Activated CD4-positive, alpha-beta T cell treated with anti-CD3 and anti-CD28 coated beads for 36 hours (primary cell): ENCODE measurements at regions not wholly inside any gene's neighbourhood (a gene's known extent, or its start where the extent isn't known, plus 50 kb on each side); places are given as distances from the start of the nearest gene placed in this dataset.

Source experiments
- ATAC-seq: fragments of 200-7000 bp; cut with Tn5 transposase; one replicate; pipeline ENCODE4 v1.10.0; 2021; ENCODE audit warnings: mild to moderate bottlenecking, moderate library complexity
- CTCF ChIA-PET: fragments of 350-600 bp; sonication (Branson Sonifier 250); formaldehyde crosslinking; loops from one replicate; lab custom pipeline; 2021; ENCODE audit warnings: antibody characterized with exemption; lab: Charles Lee
- POLR2A ChIA-PET: fragments of 350-600 bp; sonication (Branson Sonifier 250); formaldehyde crosslinking; loops from one replicate; lab custom pipeline; 2021; ENCODE audit warnings: antibody characterized with exemption, inconsistent platforms; lab: Charles Lee
- DNase-seq: peaks from one replicate; pipeline ENCODE4 v3.0.0-alpha.2; 2020
- H3K27ac Mint-ChIP-seq: one replicate; pipeline ENCODE4 v1.8.0; 2021; ENCODE audit warnings: mixed read lengths
- H3K27me3 Mint-ChIP-seq: one replicate; pipeline ENCODE4 v1.8.0; 2021; ENCODE audit warnings: mixed read lengths
- H3K36me3 Mint-ChIP-seq: one replicate; pipeline ENCODE4 v1.8.0; 2021; ENCODE audit warnings: low read depth, mixed read lengths
- H3K4me1 Mint-ChIP-seq: one replicate; pipeline ENCODE4 v1.8.0; 2021; ENCODE audit warnings: mixed read lengths
- H3K4me3 Mint-ChIP-seq: one replicate; pipeline ENCODE4 v1.8.0; 2021; ENCODE audit warnings: mild to moderate bottlenecking, moderate library complexity, mixed read lengths
- H3K9me3 Mint-ChIP-seq: one replicate; pipeline ENCODE4 v1.8.0; 2021; ENCODE audit warnings: low read depth, mixed read lengths
- intact Hi-C, 2 experiments: fragments of 100-400 bp; cut with DNase I in 1 of 2; cut with micrococcal nuclease in 1 of 2; formaldehyde crosslinking; loops; one replicate each; pipeline versions ENCODE4 v1.14.2 to v1.15.1; 2022 to 2024; cut with DNase I, micrococcal nuclease

GRCh38 chr1:30044656-30045144 lies 678.7 kb downstream of the MATN1 start:
- Mint-ChIP-seq H3K9me3 (peaks cover 2% of the 10 kb centered on the region), H3K36me3 (no peaks in the 10 kb centered on the region), H3K27me3 (no peaks in the 10 kb centered on the region), H3K4me3 (no peak overlapping the region), H3K4me1 (no peaks in the 10 kb centered on the region), H3K27ac (no peak overlapping the region)
- intact Hi-C loops = no loop called here
- DNase-seq (no peak), ATAC-seq (no peak)
- ChIA-PET CTCF (no interaction called here), POLR2A (no interaction called here)

DNA sequence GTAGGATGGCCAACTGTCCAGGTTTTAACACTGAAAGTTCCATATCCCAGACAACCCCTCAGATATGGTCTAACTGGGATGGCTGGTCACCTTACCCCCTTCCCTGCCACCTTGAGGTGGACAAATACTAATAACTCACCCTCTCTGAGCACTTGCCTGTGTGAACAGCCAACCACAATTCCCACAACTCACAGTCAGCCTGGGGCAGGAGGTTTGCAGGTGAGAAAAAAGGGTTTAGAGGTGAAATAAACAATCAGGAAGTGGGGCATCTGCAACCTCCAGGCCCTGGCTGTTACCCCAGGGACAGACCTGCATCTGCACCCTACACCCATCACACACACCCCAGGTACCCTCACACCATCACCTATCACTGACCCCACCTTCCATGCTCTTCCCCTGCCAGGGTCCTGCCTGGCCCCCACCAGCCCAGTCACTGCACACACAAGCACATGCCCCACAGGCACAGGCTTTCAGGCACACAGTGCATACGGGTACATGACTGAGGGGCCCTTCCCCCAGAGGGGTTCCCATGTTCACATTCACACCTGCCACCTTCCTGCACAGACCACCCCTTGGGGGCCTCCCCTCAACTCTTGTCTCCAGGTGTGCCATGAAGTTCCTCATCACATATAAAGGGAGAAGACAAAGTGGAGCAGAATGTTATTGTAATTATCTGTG lies 679.5 kb downstream of the MATN1 start:
- Mint-ChIP-seq H3K9me3 (peaks cover 2% of the 10 kb centered on the region), H3K27ac (no peak overlapping the region), H3K4me3 (no peak overlapping the region), H3K4me1 (no peaks in the 10 kb centered on the region), H3K36me3 (no peaks in the 10 kb centered on the region), H3K27me3 (no peaks in the 10 kb centered on the region)
- POLR2A ChIA-PET = no interaction called here
- DNase-seq (no peak), ATAC-seq (no peak)
- CTCF ChIA-PET = no interaction called here
- intact Hi-C loops = no loop called here

DNA sequence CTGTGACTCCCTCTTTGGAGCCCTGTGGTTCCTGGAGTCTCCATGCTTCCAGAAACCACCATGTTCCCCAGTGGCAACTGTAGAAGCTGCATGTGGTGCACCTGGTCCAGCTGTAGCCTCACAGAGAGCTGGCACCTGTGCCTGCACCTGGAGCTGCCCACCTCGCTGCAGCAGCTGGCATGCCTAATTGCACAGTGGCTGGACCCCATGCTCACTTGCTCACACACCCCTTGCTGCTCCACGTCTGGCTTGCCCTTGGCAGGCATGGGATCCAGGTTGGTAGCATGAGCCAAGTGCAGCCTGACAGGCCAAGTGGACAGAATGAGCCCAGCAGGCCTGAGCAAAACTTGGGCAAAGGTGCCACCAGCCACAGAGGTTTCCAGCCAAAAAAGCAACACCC lies 680.1 kb downstream of the MATN1 start:
- Mint-ChIP-seq H3K27ac (no peak overlapping the region), H3K4me1 (no peaks in the 10 kb centered on the region), H3K4me3 (no peak overlapping the region), H3K27me3 (peaks cover under 1% of the 10 kb centered on the region), H3K9me3 (peaks cover 2% of the 10 kb centered on the region), H3K36me3 (no peaks in the 10 kb centered on the region)
- POLR2A ChIA-PET = no interaction called here
- intact Hi-C loops = no loop called here
- CTCF ChIA-PET = no interaction called here
- ATAC-seq = no peak
- no peak for DNase-seq

GRCh38 chr1:30042438-30043147 lies 680.8 kb downstream of the MATN1 start:
- Mint-ChIP-seq H3K4me3 (no peak overlapping the region), H3K9me3 (peaks cover 2% of the 10 kb centered on the region), H3K27me3 (peaks cover 3% of the 10 kb centered on the region), H3K4me1 (no peaks in the 10 kb centered on the region), H3K36me3 (no peaks in the 10 kb centered on the region), H3K27ac (no peak overlapping the region)
- intact Hi-C loops = no loop called here
- no peak for ATAC-seq
- no peak for DNase-seq
- CTCF ChIA-PET = no interaction called here
- POLR2A ChIA-PET = no interaction called here

DNA sequence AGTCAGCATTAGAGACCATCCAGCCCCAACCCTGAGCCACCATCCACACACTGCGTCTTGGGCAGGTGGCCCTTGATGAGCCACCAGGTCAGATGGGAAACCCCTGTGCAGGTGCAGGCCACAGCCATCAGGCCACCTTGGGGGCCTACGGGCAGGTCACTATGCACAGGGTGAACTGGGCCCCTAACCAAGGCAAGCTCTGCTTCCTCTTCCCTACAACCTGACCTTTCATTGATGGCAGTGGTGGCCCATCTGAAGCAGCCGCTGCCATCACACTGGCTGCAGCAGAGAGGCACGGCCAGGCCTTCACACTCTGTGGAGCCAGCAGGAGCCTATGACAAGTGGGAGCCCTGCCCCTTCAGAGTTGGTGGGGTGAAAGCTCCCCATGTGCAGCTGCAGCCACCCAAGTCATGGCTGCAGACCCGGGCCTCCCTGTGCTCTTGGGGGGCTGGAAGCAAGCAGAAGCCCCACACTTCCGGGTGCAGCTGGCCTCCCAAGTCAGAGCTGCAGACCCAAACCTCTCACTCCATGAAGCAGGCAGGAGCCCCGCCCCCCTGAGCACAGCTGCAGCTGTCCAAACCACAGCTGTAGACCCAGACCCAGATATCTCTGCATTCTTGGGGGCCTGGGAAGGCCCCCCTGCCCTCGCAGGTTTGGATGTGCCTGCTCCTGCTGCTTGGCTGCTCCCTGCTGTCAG lies 681.5 kb downstream of the MATN1 start:
- ChIA-PET CTCF (no interaction called here), POLR2A (no interaction called here)
- Mint-ChIP-seq H3K27me3 (peaks cover 3% of the 10 kb centered on the region), H3K4me3 (no peak overlapping the region), H3K9me3 (peaks cover 2% of the 10 kb centered on the region), H3K36me3 (no peaks in the 10 kb centered on the region), H3K27ac (no peak overlapping the region), H3K4me1 (no peaks in the 10 kb centered on the region)
- intact Hi-C loops = no loop called here
- no peak for ATAC-seq
- DNase-seq = no peak

DNA sequence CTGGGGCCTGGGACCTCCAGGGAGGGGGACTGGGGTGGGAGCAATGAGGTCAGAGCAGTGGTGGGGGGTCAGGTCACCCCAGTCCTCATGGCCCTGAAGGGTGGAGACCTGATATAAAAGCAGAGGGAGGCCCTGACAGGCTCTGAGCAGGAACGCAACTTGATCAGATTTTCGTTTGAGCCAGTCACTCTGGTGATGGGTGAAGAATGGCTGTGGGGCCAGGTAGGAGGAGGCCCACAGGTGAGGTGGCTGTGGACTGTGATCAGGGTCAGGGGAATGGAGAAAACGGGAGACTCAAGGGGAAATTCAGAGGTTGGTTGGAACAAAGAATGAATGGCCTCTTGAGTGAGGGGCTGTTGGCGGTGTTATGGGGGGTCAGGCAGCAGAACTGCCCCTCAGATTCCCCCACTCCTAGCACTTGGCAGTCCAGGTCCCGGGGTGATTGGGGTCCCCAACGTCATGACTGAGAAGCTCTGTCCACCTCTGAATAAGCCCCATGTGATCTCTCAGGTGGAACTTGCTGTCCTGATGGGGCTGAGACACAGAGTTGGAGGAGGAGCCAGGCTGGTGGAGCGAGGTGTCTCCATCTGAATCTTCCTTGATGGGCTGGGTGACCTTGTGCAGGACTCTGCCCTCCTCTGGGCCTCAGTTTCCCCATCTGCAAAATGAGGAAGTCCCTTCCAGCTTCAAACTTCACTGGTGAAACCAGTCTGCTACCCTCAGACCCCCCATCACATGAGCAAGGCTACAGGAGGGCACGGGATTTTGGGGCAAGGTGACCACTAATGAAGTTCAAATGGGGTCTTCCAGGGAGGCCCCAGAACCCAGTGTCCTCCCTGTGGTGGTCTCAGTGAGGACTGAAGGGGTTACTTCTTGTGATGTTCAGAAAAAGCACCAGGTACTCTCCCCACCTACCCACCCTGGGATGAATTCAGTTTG lies 683.0 kb downstream of the MATN1 start:
- no peak overlapping the region for H3K27ac Mint-ChIP-seq
- no peaks in the 10 kb centered on the region for H3K36me3 Mint-ChIP-seq
- H3K9me3 Mint-ChIP-seq = peaks cover 2% of the 10 kb centered on the region
- intact Hi-C loops = no loop called here
- no peaks in the 10 kb centered on the region for H3K4me1 Mint-ChIP-seq
- peaks cover 3% of the 10 kb centered on the region for H3K27me3 Mint-ChIP-seq
- no peak for DNase-seq
- no peak for ATAC-seq
- CTCF ChIA-PET = no interaction called here
- H3K4me3 Mint-ChIP-seq = no peak overlapping the region
- POLR2A ChIA-PET = no interaction called here

DNA sequence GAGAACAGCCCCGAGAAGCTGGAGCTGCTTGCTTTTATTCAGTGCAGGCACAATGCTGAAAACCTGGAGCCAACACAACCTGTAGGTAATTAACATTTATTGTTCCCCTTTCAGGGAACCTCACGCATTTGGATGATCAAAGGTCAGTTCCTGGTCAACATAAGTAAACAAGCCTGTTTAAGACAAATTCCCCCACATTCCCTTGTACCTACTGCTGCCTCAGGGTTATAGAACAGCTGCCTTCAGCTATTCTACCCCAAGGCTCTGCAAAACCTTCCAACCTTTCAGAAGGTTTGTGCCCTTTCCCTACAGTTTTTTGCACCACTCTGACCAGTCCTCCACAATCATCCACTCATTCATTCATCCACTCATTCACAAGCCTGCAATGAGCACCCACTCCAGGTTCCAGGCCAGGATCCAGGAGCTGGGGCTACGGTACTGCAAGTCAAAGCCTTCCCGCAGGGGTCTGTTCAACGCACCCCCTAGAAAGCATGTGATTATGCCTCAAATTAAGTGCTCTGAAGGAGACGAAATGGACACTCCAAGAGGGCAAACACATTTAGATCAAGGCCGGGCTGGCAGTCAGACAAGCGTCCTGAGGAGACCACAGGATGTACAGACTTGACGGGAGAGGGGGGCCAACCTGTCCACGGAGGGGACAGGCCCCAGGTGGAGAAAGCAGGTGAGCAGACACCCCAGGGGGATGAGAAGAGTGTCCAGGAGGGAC lies 683.9 kb downstream of the MATN1 start:
- Mint-ChIP-seq H3K27me3 (peaks cover 3% of the 10 kb centered on the region), H3K36me3 (no peaks in the 10 kb centered on the region), H3K4me1 (no peaks in the 10 kb centered on the region), H3K9me3 (peaks cover 2% of the 10 kb centered on the region), H3K27ac (no peak overlapping the region), H3K4me3 (no peak overlapping the region)
- no peak for DNase-seq
- ATAC-seq = no peak
- ChIA-PET POLR2A (no interaction called here), CTCF (no interaction called here)
- intact Hi-C loops = no loop called here

DNA sequence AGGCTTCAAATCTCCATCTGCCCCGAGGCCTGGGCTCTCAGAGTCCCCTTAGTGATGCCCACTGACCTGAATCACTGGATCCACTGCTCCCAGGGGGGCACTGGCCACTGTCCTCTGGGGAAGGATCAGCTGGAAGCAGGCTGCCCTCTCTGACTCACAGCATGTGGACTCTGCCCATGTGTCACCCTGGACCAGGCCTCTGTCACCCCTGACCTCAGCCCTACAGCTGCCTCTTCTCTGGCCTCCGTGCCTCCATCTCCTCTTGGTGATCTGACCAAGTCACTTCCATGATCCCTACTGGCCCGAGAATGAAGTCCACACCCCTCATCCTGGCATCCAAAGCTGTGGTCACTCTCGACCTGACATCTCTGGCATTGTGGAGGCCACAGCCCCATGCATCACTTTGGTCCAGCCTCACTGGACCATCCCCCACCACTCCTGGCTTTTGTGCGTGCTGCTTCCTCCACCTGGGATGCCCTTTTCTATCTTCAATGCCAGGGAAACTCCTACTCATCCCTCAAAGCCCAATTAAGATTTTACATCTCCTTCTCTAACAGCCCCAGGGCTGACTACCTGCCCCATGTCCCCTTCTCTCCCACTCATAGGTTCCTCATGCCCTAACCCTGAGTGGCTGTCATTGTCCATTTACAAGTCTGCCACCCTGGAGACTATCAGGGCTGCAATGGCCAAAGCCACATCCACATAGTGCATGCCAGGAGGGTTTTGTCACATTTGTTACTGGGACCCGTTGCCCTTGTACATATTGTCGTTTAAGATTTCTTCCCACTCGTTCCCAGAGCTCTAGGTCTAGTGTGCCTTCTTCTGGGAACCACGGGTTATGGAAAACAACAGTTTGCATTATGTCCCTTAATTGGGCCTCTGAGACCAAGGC lies 685.0 kb downstream of the MATN1 start:
- no peak overlapping the region for H3K27ac Mint-ChIP-seq
- DNase-seq (no peak), ATAC-seq (no peak)
- peaks cover 3% of the 10 kb centered on the region for H3K27me3 Mint-ChIP-seq
- ChIA-PET CTCF (no interaction called here), POLR2A (no interaction called here)
- H3K4me1 Mint-ChIP-seq = no peaks in the 10 kb centered on the region
- no peaks in the 10 kb centered on the region for H3K36me3 Mint-ChIP-seq
- intact Hi-C loops = no loop called here
- no peak overlapping the region for H3K4me3 Mint-ChIP-seq
- peaks cover under 1% of the 10 kb centered on the region for H3K9me3 Mint-ChIP-seq

DNA sequence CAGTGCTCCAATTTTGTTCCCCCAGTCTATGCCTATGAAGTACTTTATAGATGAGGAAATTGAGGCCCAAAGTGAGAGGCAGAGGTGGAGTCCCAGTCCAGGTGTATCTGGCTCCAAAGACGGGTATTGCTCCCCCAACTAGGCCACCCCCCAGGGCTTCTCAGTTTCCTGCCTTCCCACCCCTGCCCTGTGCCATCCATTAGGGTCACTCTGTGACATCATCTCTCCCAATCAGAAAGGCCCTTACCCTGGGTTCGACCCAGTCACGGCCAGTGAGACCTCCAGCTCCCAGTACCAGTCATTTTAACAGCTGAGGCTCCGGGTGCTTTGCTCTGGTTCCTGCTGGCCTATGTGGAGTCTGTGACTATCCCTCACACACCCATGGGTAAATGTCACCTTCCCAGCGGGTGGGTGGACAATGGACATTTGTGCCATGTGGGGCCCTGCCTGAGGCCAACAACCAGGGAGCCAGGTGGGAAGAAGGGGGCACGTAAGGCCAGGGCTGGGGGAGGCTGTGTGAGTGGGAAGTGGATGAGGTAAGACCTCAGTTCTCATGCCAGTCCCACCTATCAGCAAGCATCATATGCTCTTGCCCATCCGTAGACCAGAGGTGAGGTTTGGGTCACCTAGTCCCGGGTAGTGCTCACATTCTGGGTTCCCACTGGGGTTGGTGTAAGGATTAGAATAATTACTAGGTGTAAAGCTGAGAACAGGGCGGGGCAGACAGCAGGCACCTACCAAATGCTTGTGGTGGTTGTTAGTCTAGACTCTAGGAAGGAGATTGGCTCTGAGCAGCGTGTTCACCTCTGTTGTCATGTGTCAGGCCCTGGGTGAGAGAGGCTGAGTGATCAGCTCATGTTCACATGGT lies 685.9 kb downstream of the MATN1 start:
- ATAC-seq (no peak), DNase-seq (no peak)
- Mint-ChIP-seq H3K9me3 (peaks cover 4% of the 10 kb centered on the region), H3K4me1 (no peaks in the 10 kb centered on the region), H3K4me3 (no peak overlapping the region), H3K27ac (no peak overlapping the region), H3K27me3 (peaks cover 3% of the 10 kb centered on the region), H3K36me3 (no peaks in the 10 kb centered on the region)
- CTCF ChIA-PET = no interaction called here
- intact Hi-C loops = no loop called here
- POLR2A ChIA-PET = no interaction called here
